HEK293 (cell line): ENCODE measurements at regions not wholly inside any gene's neighbourhood (a gene's known extent, or its start where the extent isn't known, plus 50 kb on each side); places are given as distances from the start of the nearest gene placed in this dataset.

Experiments used
- CTCF ChIP-seq: fragments of 450-650 bp; formaldehyde crosslinking; IDR thresholded peaks from 2 replicates; pipeline ENCODE4 v1.5.1; 2016; ENCODE audit warnings: missing biosample characterization, missing genetic modification characterization
- YY1 ChIP-seq: fragments of 450-650 bp; formaldehyde crosslinking; IDR thresholded peaks from 2 replicates; pipeline ENCODE4 v1.5.1; 2018; ENCODE audit warnings: missing biosample characterization, missing genetic modification characterization
- ZNF24 ChIP-seq: fragments of 450-650 bp; formaldehyde crosslinking; IDR thresholded peaks from 2 replicates; pipeline ENCODE4 v1.5.1; 2016; ENCODE audit warnings: missing biosample characterization, missing genetic modification characterization
- TF ChIP-seq, protein P1 (sequence below): fragments of 450-650 bp; formaldehyde crosslinking; IDR thresholded peaks from 2 replicates; pipeline ENCODE4 v1.5.1; 2016; ENCODE audit warnings: missing biosample characterization, missing genetic modification characterization

DNA sequence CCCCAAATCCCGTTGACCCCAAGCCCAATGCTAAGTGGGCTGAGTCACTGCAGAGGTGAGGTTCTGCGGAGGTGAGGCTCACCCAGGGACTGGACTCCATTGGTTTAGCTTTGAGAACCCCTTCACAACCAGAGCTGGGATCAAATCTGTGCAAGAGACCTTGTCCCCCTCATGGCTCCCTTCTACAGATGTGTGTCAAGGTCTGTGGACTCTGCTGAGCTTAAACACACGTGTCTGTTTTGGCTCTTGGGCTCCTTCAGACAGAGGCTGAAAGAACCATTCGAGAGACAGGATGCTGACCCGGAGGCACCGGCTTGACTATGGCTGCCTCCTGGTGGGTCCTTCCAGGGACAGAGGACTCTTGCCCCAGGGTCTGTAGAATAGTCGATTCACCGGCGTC lies 190.3 kb downstream of the LPIN1 start:
- no peak for TF ChIP-seq CTCF
- TF ChIP-seq YY1 (tag by site-specific recombination): no peak
- TF ChIP-seq, protein P1, sequence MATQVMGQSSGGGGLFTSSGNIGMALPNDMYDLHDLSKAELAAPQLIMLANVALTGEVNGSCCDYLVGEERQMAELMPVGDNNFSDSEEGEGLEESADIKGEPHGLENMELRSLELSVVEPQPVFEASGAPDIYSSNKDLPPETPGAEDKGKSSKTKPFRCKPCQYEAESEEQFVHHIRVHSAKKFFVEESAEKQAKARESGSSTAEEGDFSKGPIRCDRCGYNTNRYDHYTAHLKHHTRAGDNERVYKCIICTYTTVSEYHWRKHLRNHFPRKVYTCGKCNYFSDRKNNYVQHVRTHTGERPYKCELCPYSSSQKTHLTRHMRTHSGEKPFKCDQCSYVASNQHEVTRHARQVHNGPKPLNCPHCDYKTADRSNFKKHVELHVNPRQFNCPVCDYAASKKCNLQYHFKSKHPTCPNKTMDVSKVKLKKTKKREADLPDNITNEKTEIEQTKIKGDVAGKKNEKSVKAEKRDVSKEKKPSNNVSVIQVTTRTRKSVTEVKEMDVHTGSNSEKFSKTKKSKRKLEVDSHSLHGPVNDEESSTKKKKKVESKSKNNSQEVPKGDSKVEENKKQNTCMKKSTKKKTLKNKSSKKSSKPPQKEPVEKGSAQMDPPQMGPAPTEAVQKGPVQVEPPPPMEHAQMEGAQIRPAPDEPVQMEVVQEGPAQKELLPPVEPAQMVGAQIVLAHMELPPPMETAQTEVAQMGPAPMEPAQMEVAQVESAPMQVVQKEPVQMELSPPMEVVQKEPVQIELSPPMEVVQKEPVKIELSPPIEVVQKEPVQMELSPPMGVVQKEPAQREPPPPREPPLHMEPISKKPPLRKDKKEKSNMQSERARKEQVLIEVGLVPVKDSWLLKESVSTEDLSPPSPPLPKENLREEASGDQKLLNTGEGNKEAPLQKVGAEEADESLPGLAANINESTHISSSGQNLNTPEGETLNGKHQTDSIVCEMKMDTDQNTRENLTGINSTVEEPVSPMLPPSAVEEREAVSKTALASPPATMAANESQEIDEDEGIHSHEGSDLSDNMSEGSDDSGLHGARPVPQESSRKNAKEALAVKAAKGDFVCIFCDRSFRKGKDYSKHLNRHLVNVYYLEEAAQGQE (tag by site-specific recombination): no peak
- TF ChIP-seq ZNF24 (tag by site-specific recombination): no peak
